HG02884 (cell line): ENCODE measurements at regions not wholly inside any gene's neighbourhood (a gene's known extent, or its start where the extent isn't known, plus 50 kb on each side); places are given as distances from the start of the nearest gene placed in this dataset.

Experiments
- ATAC-seq: cut with Tn5 transposase; IDR thresholded peaks from one replicate; pipeline ENCODE4 v1.9.1; 2021; ENCODE audit warnings: mild to moderate bottlenecking, moderate library complexity; ENCODE audit not compliant: unreplicated experiment

DNA sequence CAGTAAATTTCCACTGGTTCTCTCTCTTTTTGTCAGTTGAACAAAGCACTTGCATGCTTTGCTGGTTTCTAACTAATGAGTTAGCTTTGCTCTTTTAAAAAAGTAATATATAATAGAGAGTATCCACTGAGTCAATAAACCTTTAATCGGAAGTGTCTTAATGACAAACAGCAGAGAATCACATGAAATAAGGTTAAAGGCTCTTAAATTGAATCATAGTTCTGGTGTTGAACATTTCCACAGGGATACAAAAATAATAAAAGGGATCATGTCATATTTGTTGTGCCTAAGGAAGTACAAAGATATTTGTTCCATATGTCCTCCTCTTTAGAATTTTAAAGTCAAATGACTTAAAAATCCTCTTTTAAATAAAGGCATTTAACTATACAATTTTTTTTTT, 362.6 kb downstream of the LRIG3 start:
- no peak for ATAC-seq

DNA sequence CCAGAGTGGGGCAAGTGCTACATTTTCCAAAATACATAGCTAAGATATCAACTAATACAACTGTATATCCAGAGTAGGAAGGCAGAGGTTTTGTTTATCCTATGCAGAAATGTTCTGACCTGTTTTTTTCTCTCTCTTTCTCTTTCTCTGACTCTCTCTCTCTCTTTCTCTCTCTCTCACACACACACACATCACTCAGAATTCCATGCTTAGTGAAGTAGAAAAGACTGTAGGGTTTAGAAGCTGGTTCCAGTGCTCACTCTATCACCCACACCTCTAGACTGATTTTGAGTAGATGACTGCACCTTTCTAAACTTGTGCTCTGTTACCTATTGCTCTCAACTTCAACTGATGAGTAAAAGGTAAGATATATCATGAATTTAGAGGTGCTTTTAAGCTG, 356.7 kb downstream of the LRIG3 start:
- ATAC-seq: no peak

DNA sequence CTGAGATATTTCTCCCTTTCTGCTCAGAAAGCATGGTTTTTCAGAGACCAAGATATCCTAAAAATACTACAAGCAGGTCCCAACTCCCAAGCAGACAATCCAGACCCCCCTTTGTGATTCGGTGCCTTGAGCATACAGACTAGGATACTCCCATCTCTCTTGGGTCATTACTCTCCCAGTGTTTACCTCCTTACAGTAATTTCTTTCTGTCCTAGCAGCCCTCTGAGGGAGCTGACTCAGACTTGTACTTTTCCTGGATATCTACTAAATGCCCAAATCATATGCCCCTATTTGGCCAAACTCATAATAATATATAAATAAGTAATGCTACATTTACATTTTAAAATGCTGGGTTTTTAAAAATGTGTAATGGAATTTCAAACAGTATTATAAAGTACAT, 355.6 kb downstream of the LRIG3 start:
- no peak for ATAC-seq

DNA sequence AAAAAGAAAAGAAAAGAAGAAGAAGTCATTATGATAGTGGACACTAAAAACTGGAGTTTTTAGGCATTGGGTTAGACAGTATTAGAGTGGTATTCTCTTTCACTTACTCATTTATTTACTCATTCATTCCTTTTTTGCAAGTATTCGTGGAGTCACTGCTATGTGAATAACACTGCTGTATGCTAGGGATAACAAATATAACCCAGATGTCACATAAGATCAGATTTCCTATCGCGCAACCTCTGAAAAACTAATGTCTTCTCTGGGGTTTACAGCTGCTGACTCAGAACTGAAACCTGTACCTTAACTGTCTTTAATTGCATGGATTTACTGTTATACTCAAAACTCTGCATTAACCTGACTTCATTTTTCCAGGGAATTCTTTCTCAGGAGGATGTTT, 353.7 kb downstream of the LRIG3 start:
- ATAC-seq: no peak

DNA sequence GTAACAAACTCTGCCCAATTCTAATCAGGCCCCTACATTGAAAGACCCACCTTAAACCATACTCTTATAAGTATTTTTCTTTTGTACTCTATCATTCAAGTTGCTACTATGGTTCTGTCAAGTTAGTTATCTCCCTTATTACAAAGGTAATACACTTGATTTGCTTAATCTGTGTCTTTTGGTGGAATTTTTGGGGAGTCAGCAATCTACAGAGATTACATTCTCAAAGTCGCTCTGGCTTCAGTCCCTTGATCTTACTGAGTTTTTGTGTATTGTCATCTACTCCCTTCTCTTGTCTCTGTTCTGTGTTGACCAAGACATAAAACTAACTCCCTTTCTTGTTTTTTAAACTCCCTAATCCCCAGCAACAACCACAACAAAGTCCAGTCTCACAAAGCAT, 353.1 kb downstream of the LRIG3 start:
- no peak for ATAC-seq

DNA sequence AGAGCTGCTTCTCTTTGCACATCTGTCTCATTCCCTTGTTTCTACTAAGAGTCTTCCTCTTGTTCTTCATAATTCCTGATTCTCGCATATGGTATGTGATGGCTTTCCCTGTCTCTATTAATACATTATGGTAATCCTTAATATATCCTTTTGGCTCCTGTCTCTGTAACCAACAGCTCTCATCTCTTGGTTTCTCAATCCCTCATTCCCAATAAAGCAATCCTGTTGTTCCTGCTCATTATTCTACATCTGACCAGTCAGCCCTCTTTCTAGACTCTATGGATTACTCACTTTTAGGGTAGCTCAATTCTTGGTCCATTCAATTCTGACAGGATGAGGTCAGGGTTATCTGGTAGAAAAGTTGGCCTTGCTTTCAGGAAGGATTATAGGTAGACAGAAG, 349.9 kb downstream of the LRIG3 start:
- no peak for ATAC-seq

DNA sequence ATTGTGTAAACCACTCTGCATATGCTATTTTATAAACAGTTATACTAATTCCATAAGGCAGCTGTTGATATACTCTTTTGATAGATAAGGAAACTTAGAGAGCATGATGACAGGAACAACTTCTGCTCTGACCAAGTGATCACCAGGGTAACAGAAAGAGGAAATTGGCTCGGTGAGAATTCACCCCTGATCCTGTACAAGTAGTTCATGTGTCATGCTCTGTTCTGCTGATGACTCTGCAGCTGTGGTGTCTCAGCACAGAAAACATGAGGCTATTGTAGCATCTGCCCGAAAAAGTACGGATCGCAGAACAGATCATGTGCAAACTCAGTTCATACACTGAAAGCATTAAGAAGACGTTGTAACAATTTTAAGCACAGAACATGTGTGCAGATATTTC, 345.0 kb downstream of the LRIG3 start:
- no peak for ATAC-seq

DNA sequence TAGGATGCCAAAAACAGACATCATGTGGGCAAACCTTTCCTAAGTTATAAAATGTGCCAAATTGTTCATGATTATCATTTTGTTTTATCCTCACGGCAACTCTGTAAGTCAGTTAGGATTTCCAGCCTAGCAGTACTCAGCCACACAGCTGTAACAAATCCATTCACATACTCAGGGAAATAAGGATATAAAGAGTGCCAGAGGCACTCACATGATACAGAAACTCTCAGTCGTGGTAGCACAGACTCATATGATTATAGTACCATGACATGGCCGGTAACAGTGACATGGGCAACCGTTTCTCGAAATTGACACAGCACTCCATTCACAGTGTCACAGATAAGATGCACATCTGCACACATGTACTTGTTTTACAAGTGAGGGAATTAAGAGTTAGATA, 344.2 kb downstream of the LRIG3 start:
- no peak for ATAC-seq

DNA sequence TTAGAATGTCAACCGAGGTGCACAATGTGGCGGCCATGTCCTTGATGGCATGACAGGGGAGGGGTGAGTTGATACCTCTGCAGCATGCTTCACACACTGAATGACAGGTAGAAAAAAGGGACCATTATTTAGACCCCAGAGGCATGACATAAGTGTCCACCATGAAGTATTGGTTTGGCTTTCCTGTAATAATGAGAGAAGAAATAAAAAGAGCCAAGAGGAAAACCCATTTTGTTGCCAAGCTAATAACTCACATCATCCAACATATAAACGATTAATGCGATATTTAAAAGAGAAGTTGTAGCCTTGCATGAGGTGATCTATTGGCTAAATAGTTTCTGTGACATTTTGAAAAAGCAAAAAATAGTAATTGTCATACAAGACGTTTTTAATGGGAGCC, 343.4 kb downstream of the LRIG3 start:
- ATAC-seq: no peak

DNA sequence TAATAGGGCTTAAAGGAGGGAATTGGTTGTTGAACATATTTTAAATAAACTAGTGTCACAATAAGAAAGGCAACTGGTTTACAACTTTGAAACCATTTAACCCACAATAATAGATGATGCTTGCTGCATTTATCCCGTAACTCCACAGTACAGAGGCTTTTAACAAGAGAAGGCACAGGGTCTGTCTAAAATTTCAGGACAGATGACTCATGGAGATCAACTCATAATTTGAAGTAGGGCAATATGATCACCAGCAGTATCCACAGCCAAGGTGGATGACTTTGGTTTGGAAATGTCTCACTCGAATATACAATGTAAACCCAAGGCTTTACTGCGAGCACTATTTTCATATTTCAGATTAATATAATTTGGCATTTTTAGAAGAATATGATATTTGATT, 340.2 kb downstream of the LRIG3 start:
- ATAC-seq: no peak

DNA sequence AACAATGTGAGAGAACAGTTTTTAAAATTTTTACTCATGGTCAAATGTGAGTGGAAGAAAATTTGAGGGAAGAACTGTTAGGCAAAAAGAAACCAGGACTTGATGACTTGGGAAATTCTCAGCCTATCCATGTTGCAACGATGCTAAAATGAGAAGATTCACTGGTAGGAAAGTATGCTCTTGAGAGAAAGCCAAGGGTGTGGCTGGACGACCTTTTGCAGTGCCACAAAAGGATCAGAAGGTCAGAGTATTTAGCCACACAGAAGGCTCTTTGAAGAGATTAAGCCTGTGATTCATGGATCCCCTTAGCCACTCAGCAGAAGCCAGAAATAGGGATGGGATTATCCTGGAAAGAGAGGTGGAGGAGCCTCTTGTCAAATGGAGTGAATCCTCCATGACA, 336.8 kb downstream of the LRIG3 start:
- ATAC-seq: no peak

DNA sequence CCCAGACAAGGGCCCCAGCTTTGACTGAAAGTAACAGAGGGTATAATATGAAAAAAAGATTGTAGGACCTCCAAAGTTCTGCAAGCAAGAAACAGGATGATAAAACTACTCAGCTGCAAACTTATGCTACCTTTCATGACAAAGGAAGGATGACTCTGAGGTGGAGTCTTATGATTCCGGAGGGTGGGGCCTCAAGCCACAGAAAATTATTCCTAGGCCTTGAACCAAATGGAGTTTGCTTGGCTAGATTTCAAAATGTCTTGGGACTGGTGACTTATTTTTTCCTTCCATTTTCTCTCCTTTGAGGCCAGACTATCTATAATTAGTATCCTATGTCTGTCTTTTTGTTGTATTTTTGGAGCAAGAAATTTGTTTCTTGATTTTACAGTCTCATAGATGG, 336.4 kb downstream of the LRIG3 start:
- no peak for ATAC-seq

DNA sequence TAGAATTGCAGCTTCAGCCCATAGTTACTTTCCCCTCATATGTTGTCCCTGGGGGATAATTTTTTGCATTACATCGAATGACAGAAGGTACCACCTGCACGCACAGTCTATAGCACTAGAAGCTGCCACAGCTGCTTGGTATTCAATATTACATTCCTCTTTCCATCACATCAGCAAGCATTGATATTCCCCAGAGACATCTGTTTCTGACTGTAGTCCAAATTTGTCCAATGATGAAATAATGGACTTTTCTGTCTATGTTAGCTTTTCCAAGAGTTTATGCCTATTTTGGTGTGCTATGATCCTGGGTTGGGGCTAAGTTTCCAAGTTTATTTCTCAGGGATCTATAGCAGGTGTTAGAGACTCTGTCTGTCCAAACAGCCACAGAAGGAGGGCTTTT, 335.4 kb downstream of the LRIG3 start:
- ATAC-seq: no peak

DNA sequence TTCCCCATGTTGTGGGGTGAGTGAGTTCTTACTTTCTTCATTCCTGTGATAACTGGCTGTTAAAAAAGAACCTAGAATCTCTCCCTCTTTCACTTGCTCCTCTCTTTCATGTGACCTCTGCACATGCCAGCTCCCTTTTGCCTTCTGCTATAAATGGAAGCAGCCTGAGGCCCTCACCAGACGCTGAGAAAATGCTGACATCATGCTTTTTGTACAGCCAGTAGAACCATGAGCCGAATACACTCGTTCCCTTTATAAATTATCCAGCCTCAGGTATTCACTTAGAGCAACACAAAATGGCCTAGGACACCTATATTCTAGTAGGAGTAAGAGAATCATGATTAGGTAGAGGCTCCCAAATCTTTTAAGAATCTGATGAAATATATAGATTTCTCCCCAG, 333.5 kb downstream of the LRIG3 start:
- ATAC-seq: no peak

DNA sequence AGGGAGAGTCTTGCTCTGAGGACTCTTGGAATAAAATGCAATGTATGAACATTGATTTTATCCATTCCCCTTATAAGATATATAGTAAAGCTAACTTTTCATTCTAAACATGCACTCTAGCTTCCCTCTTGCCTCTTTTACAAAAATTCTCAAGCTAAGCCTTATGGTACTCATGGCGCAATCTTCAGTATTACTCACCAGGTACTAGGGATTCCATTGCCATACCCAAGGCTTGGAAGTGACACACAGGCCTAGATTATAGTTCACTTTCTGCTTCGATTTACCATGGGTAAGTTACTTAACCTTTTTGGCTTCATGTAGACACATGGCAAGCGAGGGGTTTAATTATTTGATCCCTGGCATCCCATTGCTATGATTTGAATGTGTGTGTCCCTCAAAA, 331.5 kb downstream of the LRIG3 start:
- ATAC-seq: no peak

DNA sequence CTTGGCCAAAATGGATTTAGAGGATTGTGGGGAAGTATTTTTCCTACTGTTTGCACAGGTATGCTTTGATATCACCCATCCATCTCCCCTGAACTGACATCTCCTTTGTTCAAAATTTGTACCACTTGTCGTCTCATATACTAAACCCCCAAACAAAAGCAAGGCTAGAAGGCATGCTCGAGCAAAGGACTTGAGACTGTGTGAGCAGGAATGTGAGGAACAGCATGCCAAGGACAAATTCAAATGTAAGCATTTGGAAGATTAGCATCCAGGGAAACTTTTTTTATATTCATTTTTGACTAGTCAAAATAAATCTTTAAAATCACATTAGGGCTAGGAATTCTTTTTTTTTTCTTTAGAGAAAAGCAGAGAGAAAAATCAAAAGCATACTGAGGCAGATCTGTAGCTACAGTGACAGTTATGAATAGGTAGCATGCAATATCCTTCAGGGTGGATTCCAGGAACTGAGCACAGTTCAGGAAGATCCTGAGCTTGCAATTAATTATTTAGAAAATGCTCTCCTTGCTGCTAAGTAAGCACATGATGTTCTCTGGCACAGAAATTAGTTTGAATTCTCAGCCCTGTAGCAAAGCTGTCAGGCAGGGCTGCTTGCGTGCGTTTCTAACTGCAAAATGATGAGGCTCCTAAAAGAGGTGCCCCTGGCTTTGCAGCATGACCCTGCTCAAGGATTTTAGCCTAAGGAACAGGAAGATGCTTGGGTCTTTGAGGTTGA, 327.7 kb downstream of the LRIG3 start:
- ATAC-seq: no peak

DNA sequence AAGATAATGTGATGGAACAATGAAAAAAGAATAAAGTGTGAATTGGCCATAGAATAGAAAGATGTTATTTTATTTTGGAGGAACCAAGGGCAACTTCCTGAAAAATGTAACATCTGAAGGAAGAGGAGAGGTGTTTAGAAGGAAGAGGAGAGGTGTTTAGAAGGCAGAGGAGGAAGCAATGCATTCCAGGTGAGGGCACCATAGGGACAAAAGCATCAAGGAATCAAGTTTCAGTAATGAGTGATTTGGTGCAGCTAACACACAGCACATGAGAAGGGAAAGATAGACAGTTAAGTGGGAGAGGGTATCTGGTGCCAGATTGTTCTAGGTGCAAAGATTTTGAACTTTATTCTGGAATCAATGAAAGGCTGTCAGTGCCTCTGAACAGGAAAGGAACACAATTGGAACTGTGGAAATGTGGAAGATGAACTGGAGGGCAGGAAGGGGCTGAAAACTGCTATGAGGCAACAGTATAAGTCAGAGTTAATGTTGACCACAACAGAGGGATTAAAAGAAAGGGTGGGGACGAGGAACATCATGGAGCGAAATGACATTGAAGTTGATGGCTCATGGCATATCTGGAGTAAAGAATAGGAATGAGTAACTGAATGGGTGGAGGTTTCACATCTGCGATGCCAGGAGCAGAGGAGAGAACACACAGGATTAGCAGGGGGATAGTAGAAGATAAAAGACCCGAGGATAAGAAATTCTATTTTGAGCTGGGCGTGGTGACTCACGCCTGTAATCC, 326.6 kb downstream of the LRIG3 start:
- no peak for ATAC-seq

DNA sequence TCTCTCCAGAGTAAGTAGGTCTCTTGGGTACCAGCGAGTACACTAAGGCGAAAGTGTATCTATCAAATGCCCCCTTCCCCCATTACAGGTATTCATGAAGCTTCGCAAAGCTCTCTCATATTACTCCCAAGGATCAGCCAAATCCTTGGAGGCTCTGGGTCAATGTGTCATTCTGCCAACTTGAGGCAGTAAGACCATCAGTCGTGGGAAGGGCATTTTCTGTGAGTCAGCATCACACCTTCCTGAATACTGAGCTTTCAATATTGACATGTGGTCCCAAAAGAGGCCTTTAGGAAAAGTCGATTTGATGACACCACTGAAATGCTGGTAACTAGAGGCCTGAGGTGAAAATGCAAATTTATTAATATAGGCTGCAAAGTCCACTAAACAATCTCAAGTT, 323.9 kb downstream of the LRIG3 start:
- ATAC-seq: no peak

DNA sequence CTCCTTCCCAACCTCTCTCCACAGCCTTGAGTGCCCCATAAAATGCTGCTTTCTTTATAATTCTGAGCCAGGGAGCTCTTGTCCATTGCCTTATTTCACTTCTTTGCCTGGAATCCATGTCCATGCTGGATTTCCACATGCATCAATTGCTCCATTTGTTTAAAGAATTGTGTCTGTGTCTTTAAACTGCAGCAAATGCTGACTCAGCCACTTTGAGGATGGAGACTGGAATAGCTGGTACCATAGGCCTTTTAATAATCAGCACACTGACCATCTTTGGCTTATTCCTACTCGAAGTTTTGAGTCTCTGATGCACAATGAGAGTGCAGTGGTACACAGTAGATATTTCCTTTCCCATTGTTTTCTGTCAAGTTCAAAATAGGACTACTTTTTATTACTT, 318.8 kb downstream of the LRIG3 start:
- no peak for ATAC-seq

DNA sequence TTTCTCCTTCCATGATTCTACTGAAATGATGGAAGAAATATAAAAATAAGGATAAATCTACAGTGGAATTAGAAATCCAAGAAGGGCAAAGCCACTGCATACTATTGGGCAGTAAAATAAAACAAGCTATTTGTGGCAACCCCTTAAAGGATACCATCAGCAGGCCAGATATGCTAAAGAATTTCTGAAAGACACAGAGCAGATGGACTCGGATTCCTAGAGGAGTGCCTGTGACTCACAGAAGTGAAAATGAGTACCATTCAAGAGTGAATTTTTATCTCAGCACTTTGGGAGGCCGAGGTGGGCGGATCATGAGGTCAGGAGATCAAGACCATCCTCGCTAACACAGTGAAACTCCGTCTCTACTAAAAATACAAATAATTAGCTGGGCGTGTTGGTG, 318.1 kb downstream of the LRIG3 start:
- no peak for ATAC-seq

DNA sequence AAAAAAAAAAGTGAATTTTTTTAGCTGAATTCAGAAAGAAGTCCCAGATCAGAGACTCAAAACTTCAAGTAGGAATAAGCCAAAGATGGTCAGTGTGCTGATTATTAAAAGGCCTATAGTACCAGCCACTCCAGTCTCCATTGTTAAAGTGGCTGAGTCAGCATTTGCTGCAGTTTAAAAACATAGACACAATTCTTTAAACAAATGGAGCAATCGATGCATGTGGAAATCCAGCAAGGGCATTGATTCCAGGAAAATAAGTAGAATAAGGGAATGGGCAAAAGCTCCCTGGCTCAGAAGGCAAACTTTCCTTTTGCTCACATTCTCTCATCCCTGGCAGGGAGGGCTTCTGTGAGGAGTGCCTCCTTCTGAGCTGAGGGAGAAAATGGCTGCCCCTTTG, 317.6 kb downstream of the LRIG3 start:
- no peak for ATAC-seq

DNA sequence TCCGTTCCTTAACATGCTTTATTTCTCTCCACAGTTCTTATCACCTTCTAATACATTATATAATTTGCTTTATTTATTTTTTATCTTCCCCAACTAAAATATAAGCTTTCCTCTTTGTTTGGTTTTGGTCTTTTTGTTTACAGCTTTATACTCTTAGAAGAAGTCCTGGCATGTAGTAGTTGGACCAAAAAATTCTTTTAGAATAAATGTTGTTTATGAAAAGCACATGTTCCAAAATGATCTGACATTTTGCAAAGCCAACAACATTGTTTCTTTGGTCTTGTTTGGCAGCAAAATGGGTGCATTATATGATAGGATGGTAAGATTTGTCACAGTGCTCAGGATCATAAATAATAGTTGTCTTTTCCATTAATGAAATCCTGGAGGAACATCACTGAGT, 312.5 kb downstream of the LRIG3 start:
- no peak for ATAC-seq

DNA sequence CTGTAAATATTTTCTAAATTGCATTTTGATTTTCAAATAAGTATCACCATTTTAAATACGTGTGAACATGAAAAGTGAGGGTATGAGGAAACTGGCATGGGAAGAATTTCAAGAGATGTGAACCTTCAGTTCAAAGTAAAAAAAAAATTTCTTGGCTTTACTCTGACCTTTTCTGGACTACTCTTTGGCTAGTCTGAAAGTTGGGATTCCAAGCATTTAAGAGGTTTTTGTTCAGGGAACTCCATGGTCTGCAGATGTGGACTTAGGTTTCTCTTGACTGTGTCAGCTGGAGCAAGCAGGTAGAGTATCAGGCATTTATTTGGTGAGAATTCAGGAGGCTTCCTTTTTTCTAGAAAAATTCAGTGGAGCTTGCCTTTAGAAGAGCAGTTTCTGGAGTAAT, 311.6 kb downstream of the LRIG3 start:
- ATAC-seq: no peak
